ENCODE measurements at regions not wholly inside any gene's neighbourhood (a gene's known extent, or its start where the extent isn't known, plus 50 kb on each side); places are given as distances from the start of the nearest gene placed in this dataset.

DNA sequence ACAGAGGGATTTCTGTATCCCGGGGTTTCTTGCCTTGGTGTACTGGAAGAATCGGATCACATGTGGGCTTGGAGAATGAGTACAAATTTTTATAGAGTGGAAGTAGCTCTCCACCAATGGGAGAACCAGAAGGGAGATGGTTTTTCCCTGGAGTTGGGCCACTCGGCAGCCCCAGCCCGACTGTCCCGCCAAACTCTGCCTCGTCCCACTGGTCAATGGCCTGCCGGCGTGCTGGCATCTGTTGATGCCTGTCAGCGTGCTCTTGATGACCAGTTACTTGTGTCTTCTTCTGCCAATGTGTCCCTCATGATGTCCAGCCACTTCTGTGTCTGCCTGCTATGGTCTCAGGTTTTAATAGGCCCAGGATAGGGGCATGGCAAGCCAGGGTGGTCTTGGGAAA, 100.5 kb downstream of the CFAP44 start:
- no peak for TF ChIP-seq KDM1A (IDR thresholded peaks at IDR 0.05; ENCODE audit: borderline replicate concordance)
- no peak overlapping the region for H3K9ac ChIP-seq (ENCODE audit: control insufficient read depth, insufficient read depth, low read length)
- H3K27ac ChIP-seq (ENCODE audit: control insufficient read depth, insufficient read depth): no peak overlapping the region
- intact Hi-C loops (cut with micrococcal nuclease; ENCODE audit: unreplicated experiment): no loop called here
- no peaks in the 10 kb centered on the region for H3K36me3 ChIP-seq (ENCODE audit: control insufficient read depth in 2 of 2, insufficient read depth in 2 of 2, low read length in 1 of 2)
- WGBS (ENCODE audit: insufficient coverage, insufficient replicate concordance, low lambda C conversion rate, missing lambda C conversion rate): 95% methylated on average over 9 of the region's 9 CpGs
- no peaks in the 10 kb centered on the region for H4K20me1 ChIP-seq (ENCODE audit: control insufficient read depth, insufficient read depth)
- BruUV-seq (replicated peaks): no TSS peak
- no peak overlapping the region for H2AFZ ChIP-seq (ENCODE audit: control insufficient read depth, low read depth, low read length)
- DNase-seq (ENCODE audit: low read depth, low spot score): no peak
- in situ Hi-C loops (cut with MboI): no loop called here
- CTCF ChIA-PET: interaction anchor here (1.2 to 1.6 kb wide), 2 partner anchors 13 to 152 kb away, joined by 3 to 6 read pairs; no protein-coding TSS in a partner anchor
- SMC1A ChIA-PET (ENCODE audit: uncharacterized antibody, unreplicated experiment): no interaction called here
- no peaks in the 10 kb centered on the region for H3K9me3 ChIP-seq (replicated peaks; ENCODE audit: control insufficient read depth, insufficient read depth, low read length)
- no peak overlapping the region for H3K4me2 ChIP-seq (ENCODE audit: control insufficient read depth, insufficient read depth)
- no peaks in the 10 kb centered on the region for H3K27me3 ChIP-seq (replicated peaks in 1 of 2; ENCODE audit: control insufficient read depth in 2 of 2, insufficient read depth in 2 of 2, low read length in 1 of 2)
- H3K79me2 ChIP-seq (ENCODE audit: control insufficient read depth, insufficient read depth, low read length): no peaks in the 10 kb centered on the region
- ATAC-seq: no peak
- no peaks in the 10 kb centered on the region for H3K4me1 ChIP-seq (ENCODE audit: control insufficient read depth, insufficient read depth, low read length)
- RAD21 ChIA-PET (ENCODE audit: unreplicated experiment): no interaction called here
- no peak for FAIRE-seq
- POLR2A ChIA-PET: no interaction called here
- no peak overlapping the region for H3K4me3 ChIP-seq

DNA sequence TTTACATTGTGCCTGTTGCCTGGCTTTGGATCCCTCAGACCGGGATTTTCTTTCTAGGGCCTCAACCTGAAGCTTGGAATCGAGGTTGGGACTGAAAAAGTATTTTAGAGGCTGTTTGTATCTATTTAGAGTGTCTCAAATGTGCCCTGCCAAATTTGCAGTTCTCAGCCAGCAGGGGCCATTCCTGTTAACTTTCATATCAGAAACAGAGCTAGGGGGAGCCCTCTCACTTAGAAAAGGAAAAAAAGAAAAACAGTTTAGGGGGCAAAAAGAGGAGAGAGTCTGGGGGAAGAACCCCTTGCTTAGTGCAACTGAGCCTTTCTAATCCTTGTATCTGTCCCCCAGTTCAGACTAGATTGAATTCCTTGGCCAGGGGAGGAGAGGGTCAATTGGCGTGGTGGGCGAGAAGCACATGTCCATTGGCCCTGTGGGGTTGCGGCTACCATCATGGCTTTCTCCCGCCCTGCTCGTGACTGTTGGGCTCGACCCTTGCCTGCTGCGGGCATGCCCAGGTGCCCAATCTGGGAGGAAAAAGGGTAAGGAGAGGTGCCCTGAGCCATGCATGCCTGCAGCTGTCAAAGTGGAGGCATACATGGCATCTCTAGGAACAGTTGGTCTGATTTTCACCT, 101.6 kb downstream of the CFAP44 start:
- TF ChIP-seq, protein P1, sequence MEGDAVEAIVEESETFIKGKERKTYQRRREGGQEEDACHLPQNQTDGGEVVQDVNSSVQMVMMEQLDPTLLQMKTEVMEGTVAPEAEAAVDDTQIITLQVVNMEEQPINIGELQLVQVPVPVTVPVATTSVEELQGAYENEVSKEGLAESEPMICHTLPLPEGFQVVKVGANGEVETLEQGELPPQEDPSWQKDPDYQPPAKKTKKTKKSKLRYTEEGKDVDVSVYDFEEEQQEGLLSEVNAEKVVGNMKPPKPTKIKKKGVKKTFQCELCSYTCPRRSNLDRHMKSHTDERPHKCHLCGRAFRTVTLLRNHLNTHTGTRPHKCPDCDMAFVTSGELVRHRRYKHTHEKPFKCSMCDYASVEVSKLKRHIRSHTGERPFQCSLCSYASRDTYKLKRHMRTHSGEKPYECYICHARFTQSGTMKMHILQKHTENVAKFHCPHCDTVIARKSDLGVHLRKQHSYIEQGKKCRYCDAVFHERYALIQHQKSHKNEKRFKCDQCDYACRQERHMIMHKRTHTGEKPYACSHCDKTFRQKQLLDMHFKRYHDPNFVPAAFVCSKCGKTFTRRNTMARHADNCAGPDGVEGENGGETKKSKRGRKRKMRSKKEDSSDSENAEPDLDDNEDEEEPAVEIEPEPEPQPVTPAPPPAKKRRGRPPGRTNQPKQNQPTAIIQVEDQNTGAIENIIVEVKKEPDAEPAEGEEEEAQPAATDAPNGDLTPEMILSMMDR (IDR thresholded peaks at IDR 0.05 in 2 of 3, conservative IDR thresholded peaks at IDR 0.05 in 1 of 3; ENCODE audit: control insufficient read depth in 2 of 3, extremely low read depth in 1 of 3, insufficient read depth in 1 of 3, low read depth in 3 of 3, low read length in 3 of 3): peak in 2 of 3 experiments; percentile 4 to 6; a peak in 1 of 6 replicates
- TF ChIP-seq CHD4 (IDR thresholded peaks at IDR 0.05) (no peak), RAD21 (IDR thresholded peaks at IDR 0.05; ENCODE audit: insufficient read depth, low read depth, low read length) (peak; percentile 20; the same call in 1 of the 2 replicates)
- no peak for FAIRE-seq
- Histone ChIP-seq H3K79me2 (ENCODE audit: control insufficient read depth, insufficient read depth, low read length) (no peaks in the 10 kb centered on the region), H3K27ac (ENCODE audit: control insufficient read depth, insufficient read depth) (no peak overlapping the region), H2AFZ (ENCODE audit: control insufficient read depth, low read depth, low read length) (no peak overlapping the region), H4K20me1 (ENCODE audit: control insufficient read depth, insufficient read depth) (no peaks in the 10 kb centered on the region), H3K4me1 (ENCODE audit: control insufficient read depth, insufficient read depth, low read length) (no peaks in the 10 kb centered on the region), H3K9ac (ENCODE audit: control insufficient read depth, insufficient read depth, low read length) (no peak overlapping the region), H3K36me3 (ENCODE audit: control insufficient read depth in 2 of 2, insufficient read depth in 2 of 2, low read length in 1 of 2) (no peaks in the 10 kb centered on the region), H3K27me3 (replicated peaks in 1 of 2; ENCODE audit: control insufficient read depth in 2 of 2, insufficient read depth in 2 of 2, low read length in 1 of 2) (no peaks in the 10 kb centered on the region), H3K4me3 (no peak overlapping the region), H3K4me2 (ENCODE audit: control insufficient read depth, insufficient read depth) (no peak overlapping the region), H3K9me3 (replicated peaks; ENCODE audit: control insufficient read depth, insufficient read depth, low read length) (no peaks in the 10 kb centered on the region)
- SMC1A ChIA-PET (ENCODE audit: uncharacterized antibody, unreplicated experiment): no interaction called here
- in situ Hi-C loops (cut with MboI): no loop called here
- RAD21 ChIA-PET (ENCODE audit: unreplicated experiment): no interaction called here
- intact Hi-C loops (cut with micrococcal nuclease; ENCODE audit: unreplicated experiment): no loop called here
- BruUV-seq (replicated peaks): no TSS peak
- peak; percentile 37; the same call in 2 of the 3 replicates for ATAC-seq
- POLR2A ChIA-PET: no interaction called here
- WGBS (ENCODE audit: insufficient coverage, insufficient replicate concordance, low lambda C conversion rate, missing lambda C conversion rate): 64% methylated on average over 9 of the region's 9 CpGs
- no peak for DNase-seq (ENCODE audit: low read depth, low spot score)
- CTCF ChIA-PET: interaction anchor here (0.6 to 1.6 kb wide), 6 partner anchors 14 to 241 kb away, joined by 3 to 6 read pairs (median 4); no protein-coding TSS in a partner anchor

Measured in GM12878 (cell line).